Ovary (tissue), 3 donors: ENCODE measurements at regions not wholly inside any gene's neighbourhood (a gene's known extent, or its start where the extent isn't known, plus 50 kb on each side); places are given as distances from the start of the nearest gene placed in this dataset.

Experiments used
- POLR2A ChIP-seq: fragments of 450-650 bp; IDR thresholded peaks from one replicate; pipeline ENCODE4 v1.6.1; 2017; ENCODE audit warnings: antibody characterized with exemption, mild to moderate bottlenecking, moderate library complexity
- TF ChIP-seq, protein P1 (sequence below), 3 donors: fragments of 450-650 bp in 2 of 3; fragments of 200-600 bp in 1 of 3; IDR thresholded peaks; one replicate each; pipeline versions ENCODE4 v1.5.1 to v1.8.0; 2016 to 2022; ENCODE audit warnings: antibody characterized with exemption in 3 of 3, mild to moderate bottlenecking in 1 of 3
- donor health status: DM: no; HTN: no; CAD: no.

DNA sequence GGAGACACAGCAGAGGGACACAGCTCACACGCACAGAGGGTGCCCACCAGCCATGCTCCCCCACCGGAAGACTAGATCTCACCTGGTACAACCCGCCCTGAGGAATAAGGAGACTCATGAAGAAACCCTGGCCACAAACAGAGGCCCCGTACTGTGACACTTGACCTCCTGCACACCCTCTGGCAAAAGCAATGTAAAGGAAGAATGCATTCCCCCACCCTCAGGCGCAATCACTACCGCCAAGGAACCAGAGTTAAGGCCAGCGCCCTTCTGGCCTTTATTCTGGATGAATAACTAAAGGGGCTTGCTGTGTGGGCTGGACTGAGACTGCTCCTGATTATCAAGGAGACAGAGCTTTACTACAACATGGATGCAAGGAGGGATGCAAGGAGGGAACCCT lies 509.2 kb upstream of the SPHKAP start:
- TF ChIP-seq, protein P1, sequence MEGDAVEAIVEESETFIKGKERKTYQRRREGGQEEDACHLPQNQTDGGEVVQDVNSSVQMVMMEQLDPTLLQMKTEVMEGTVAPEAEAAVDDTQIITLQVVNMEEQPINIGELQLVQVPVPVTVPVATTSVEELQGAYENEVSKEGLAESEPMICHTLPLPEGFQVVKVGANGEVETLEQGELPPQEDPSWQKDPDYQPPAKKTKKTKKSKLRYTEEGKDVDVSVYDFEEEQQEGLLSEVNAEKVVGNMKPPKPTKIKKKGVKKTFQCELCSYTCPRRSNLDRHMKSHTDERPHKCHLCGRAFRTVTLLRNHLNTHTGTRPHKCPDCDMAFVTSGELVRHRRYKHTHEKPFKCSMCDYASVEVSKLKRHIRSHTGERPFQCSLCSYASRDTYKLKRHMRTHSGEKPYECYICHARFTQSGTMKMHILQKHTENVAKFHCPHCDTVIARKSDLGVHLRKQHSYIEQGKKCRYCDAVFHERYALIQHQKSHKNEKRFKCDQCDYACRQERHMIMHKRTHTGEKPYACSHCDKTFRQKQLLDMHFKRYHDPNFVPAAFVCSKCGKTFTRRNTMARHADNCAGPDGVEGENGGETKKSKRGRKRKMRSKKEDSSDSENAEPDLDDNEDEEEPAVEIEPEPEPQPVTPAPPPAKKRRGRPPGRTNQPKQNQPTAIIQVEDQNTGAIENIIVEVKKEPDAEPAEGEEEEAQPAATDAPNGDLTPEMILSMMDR (IDR thresholded peaks at IDR 0.05): no peak
- TF ChIP-seq POLR2A: no peak
